Epithelial cell of proximal tubule (primary cell): ENCODE measurements at regions not wholly inside any gene's neighbourhood (a gene's known extent, or its start where the extent isn't known, plus 50 kb on each side); places are given as distances from the start of the nearest gene placed in this dataset.

Source experiments
- DNase-seq: peaks from one replicate; pipeline ENCODE4 v3.0.0-alpha.2; 2011; ENCODE audit warnings: low read depth
- H3K4me3 ChIP-seq: 2 replicates; pipeline ENCODE4 v1.5.1; 2011; ENCODE audit warnings: low read depth, mild to moderate bottlenecking, low read length
- TF ChIP-seq, protein P1 (sequence below): conservative IDR thresholded peaks from 2 replicates; pipeline ENCODE4 v1.5.1; 2012; ENCODE audit warnings: low read depth, mild to moderate bottlenecking, low read length

GRCh38 chr13:97124915-97125809, 97.0 kb upstream of the MBNL2 start:
- no peak for DNase-seq
- TF ChIP-seq, protein P1, sequence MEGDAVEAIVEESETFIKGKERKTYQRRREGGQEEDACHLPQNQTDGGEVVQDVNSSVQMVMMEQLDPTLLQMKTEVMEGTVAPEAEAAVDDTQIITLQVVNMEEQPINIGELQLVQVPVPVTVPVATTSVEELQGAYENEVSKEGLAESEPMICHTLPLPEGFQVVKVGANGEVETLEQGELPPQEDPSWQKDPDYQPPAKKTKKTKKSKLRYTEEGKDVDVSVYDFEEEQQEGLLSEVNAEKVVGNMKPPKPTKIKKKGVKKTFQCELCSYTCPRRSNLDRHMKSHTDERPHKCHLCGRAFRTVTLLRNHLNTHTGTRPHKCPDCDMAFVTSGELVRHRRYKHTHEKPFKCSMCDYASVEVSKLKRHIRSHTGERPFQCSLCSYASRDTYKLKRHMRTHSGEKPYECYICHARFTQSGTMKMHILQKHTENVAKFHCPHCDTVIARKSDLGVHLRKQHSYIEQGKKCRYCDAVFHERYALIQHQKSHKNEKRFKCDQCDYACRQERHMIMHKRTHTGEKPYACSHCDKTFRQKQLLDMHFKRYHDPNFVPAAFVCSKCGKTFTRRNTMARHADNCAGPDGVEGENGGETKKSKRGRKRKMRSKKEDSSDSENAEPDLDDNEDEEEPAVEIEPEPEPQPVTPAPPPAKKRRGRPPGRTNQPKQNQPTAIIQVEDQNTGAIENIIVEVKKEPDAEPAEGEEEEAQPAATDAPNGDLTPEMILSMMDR, result peak; percentile 23
- H3K4me3 ChIP-seq, result no peak overlapping the region

- TF ChIP-seq, protein P1, result no peak
- DNase-seq, result no peak
- no peak overlapping the region for H3K4me3 ChIP-seq
Observed at GRCh38 chr13:97125810-97126738, 96.1 kb upstream of the MBNL2 start.

DNA sequence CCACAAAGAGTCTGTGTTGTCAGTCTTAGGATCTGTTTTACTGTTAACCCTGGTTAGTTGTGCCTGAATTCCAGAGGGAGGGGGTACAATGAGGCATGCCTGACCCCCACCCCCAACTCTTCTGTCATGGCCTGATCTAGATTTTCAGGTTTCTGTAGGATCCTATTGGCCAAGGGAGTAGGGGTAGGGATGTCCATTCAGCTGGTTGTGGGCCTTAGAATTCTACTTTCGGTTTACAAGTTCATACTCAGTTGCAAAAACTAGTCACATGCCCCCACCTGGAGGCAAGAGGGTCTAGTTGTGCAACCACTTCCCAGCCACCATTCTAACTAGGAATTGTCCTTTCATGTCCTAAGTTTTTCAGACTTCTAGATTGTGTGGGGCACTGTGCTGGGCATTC, 94.3 kb upstream of the MBNL2 start:
- H3K4me3 ChIP-seq, result no peak overlapping the region
- DNase-seq, result no peak
- TF ChIP-seq, protein P1, result no peak

DNA sequence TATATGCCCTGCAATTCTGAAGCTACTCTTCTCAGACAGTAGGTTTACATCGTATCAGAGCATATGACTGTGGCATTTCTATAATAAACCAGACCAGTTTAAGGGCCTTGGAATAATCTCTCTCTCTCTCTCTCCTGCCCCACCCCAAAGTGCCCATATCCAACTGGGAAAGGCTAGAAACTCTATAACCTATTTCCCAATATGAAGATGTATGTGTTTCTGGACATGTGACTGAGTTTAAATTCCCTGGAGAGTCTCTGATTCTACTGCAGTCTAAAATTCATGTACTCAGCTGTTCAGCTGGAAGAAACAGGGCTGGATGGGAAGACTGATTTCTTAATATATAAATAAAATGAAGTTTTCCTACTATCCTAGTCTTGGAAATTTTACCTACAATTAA, 91.9 kb upstream of the MBNL2 start:
- DNase-seq, result no peak
- TF ChIP-seq, protein P1, result no peak
- no peak overlapping the region for H3K4me3 ChIP-seq

- DNase-seq, result no peak
- H3K4me3 ChIP-seq, result no peak overlapping the region
- TF ChIP-seq, protein P1, result no peak
Observed at GRCh38 chr13:97131447-97131846, 90.7 kb upstream of the MBNL2 start.

- H3K4me3 ChIP-seq, result no peak overlapping the region
- TF ChIP-seq, protein P1, result no peak
- no peak for DNase-seq
Observed at GRCh38 chr13:97133554-97133953, 88.6 kb upstream of the MBNL2 start.
